SK-N-SH (cell line): ENCODE measurements at regions not wholly inside any gene's neighbourhood (a gene's known extent, or its start where the extent isn't known, plus 50 kb on each side); places are given as distances from the start of the nearest gene placed in this dataset.
A peak's percentile ranks its signal among the peaks of the same experiment; 100 is the strongest.

Experiments
- CTCF ChIA-PET: fragments of 300-600, 350-600 bp; formaldehyde crosslinking; extraction: SDS; loops from one replicate; lab custom pipeline; 2021; lab: Yijun Ruan, JAX
- POLR2A ChIA-PET: fragments of 350-600 bp; sonication (Branson Sonifier 250); formaldehyde crosslinking; extraction: SDS; loops from one replicate; lab custom pipeline; 2020; ENCODE audit warnings: antibody characterized with exemption, inconsistent platforms; lab: Yijun Ruan, JAX
- DNase-seq: peaks from one replicate; pipeline ENCODE4 v3.0.0; 2012
- H2AFZ ChIP-seq: fragments of 200-600 bp; sonication (generic); 2 replicates; pipeline ENCODE4 v1.8.1; 2016; ENCODE audit warnings: antibody characterized with exemption, mild to moderate bottlenecking, low read depth
- H3F3A ChIP-seq: fragments of 200-600 bp; sonication (generic); replicated peaks from 2 replicates; pipeline ENCODE3; 2016; ENCODE audit warnings: antibody characterized with exemption, mild to moderate bottlenecking; ENCODE audit not compliant: insufficient read depth
- H3K27ac ChIP-seq, 2 experiments: fragments of 200-500 bp in 1 of 2; fragments of 200-600 bp in 1 of 2; sonication (Bioruptor generic) in 1 of 2; sonication (generic), shearing (Covaris generic) in 1 of 2; 2 replicates each; pipeline versions ENCODE4 v1.5.1 to v1.6.1; 2014 to 2016; ENCODE audit warnings: low read depth in 2 of 2, inconsistent platforms in 1 of 2, low read length in 1 of 2, mild to moderate bottlenecking in 1 of 2, mixed read lengths in 1 of 2
- H3K27me3 ChIP-seq: fragments of 200-600 bp; sonication (generic), shearing (Covaris generic); 2 replicates; pipeline ENCODE4 v1.6.1; 2016; ENCODE audit warnings: mixed run types; ENCODE audit not compliant: insufficient read depth
- H3K36me3 ChIP-seq, 2 experiments: fragments of 200-500 bp in 1 of 2; fragments of 200-600 bp in 1 of 2; sonication (Bioruptor generic) in 1 of 2; sonication (generic) in 1 of 2; replicated peaks in 1 of 2; 2 replicates each; pipeline versions ENCODE3 to v1.5.1; 2014 to 2016; ENCODE audit warnings: low read length in 1 of 2, mild to moderate bottlenecking in 1 of 2; ENCODE audit not compliant: insufficient read depth in 2 of 2, control insufficient read depth in 1 of 2
- H3K4me1 ChIP-seq, 2 experiments: fragments of 200-500 bp in 1 of 2; fragments of 200-600 bp in 1 of 2; sonication (Bioruptor generic) in 1 of 2; sonication (generic), shearing (Covaris generic) in 1 of 2; 2 replicates each; pipeline versions ENCODE4 v1.5.1 to v1.6.1; 2014 to 2016; ENCODE audit warnings: low read depth in 1 of 2, low read length in 1 of 2, mixed run types in 1 of 2; ENCODE audit not compliant: insufficient read depth in 2 of 2, control insufficient read depth in 1 of 2
- H3K4me2 ChIP-seq: fragments of 200-600 bp; sonication (generic), shearing (Covaris generic); 2 replicates; pipeline ENCODE4 v1.6.1; 2017; ENCODE audit warnings: mixed run types
- H3K4me3 ChIP-seq, 2 experiments: fragments of 200-500 bp in 1 of 2; fragments of 200-600 bp in 1 of 2; sonication (Bioruptor generic) in 1 of 2; sonication (generic), shearing (Covaris generic) in 1 of 2; 2 replicates each; pipeline versions ENCODE4 v1.5.1 to v1.8.1; 2014 to 2016; ENCODE audit warnings: low read depth in 2 of 2, inconsistent platforms in 1 of 2, low read length in 1 of 2, mild to moderate bottlenecking in 1 of 2, mixed read lengths in 1 of 2, moderate library complexity in 1 of 2
- H3K79me2 ChIP-seq: fragments of 200-600 bp; sonication (generic); 2 replicates; pipeline ENCODE4 v1.8.1; 2017; ENCODE audit warnings: mild to moderate bottlenecking; ENCODE audit not compliant: insufficient read depth
- H3K9ac ChIP-seq: fragments of 200-600 bp; sonication (generic); 2 replicates; pipeline ENCODE4 v1.6.1; 2017; ENCODE audit warnings: mixed run types
- H3K9me2 ChIP-seq: fragments of 200-600 bp; sonication (generic); 2 replicates; pipeline ENCODE4 v1.6.1; 2017; ENCODE audit warnings: mixed run types
- H3K9me3 ChIP-seq: fragments of 200-600 bp; sonication (generic); 2 replicates; pipeline ENCODE4 v1.6.1; 2017; ENCODE audit warnings: mixed run types, mild to moderate bottlenecking, moderate library complexity
- H4K20me1 ChIP-seq: fragments of 200-600 bp; sonication (generic); 2 replicates; pipeline ENCODE4 v1.6.1; 2017; ENCODE audit warnings: mild to moderate bottlenecking, mixed run types; ENCODE audit not compliant: insufficient read depth
- EP300 ChIP-seq, 2 experiments: IDR thresholded peaks; 2 replicates each; pipeline versions ENCODE4 v1.4.0 to v1.6.1; 2012; ENCODE audit warnings: borderline replicate concordance in 1 of 2, low read depth in 1 of 2, low read length in 1 of 2
- FOSL2 ChIP-seq: IDR thresholded peaks from 2 replicates; pipeline ENCODE4 v1.4.0; 2012; ENCODE audit warnings: low read depth, mild to moderate bottlenecking, moderate library complexity, borderline replicate concordance
- IRF3 ChIP-seq: fragments of 150-350 bp; IDR thresholded peaks from 2 replicates; pipeline ENCODE4 v1.6.1; 2016; ENCODE audit warnings: mild to moderate bottlenecking, low read depth, low read length
- JUND ChIP-seq: IDR thresholded peaks from 2 replicates; pipeline ENCODE4 v1.4.0; 2012
- MEF2A ChIP-seq: IDR thresholded peaks from 2 replicates; pipeline ENCODE4 v1.4.0; 2012; ENCODE audit warnings: low read depth, borderline replicate concordance
- PBX3 ChIP-seq: IDR thresholded peaks from 2 replicates; pipeline ENCODE4; 2012
- RXRA ChIP-seq: IDR thresholded peaks from 2 replicates; pipeline ENCODE4 v1.4.0; 2012; ENCODE audit warnings: low read depth, mild to moderate bottlenecking, borderline replicate concordance
- TAF1 ChIP-seq: IDR thresholded peaks from 2 replicates; pipeline ENCODE4 v1.6.1; 2012; ENCODE audit warnings: low read depth, mild to moderate bottlenecking, low read length, moderate library complexity, borderline replicate concordance
- TCF12 ChIP-seq: IDR thresholded peaks from 2 replicates; pipeline ENCODE4 v1.4.0; 2012
- USF1 ChIP-seq: IDR thresholded peaks from 2 replicates; pipeline ENCODE4 v1.4.0; 2012; ENCODE audit warnings: low read depth, borderline replicate concordance
- USF2 ChIP-seq: fragments of 150-350 bp; IDR thresholded peaks from 2 replicates; pipeline ENCODE4 v1.6.1; 2017; ENCODE audit warnings: antibody characterized with exemption, low read length, low read depth, borderline replicate concordance
- WGBS: methylation state at CpG from one replicate; pipeline ENCODE4 v1.1.6; 2017; ENCODE audit warnings: low lambda C conversion rate; 5-methylcytosine and 5-hydroxymethylcytosine counted together

GRCh38 chr18:54736981-54737380 is 91.3 kb upstream of the RAB27B start:
- Histone ChIP-seq H3K9me2 (no peaks in the 10 kb centered on the region), H3F3A (peaks cover 39% of the 10 kb centered on the region), H2AFZ (no peak overlapping the region), H3K4me2 (no peak overlapping the region), H3K27me3 (no peaks in the 10 kb centered on the region), H3K36me3 (no peaks in the 10 kb centered on the region), H3K79me2 (no peaks in the 10 kb centered on the region), H4K20me1 (no peaks in the 10 kb centered on the region), H3K27ac (peak overlapping the region in 1 of 2 experiments; percentile 57; a peak in 1 of 4 replicates), H3K4me1 (peaks cover 0 to 4% of the 10 kb centered on the region in 2 experiments; a peak in 2 of 4 replicates), H3K4me3 (no peak overlapping the region), H3K9me3 (no peaks in the 10 kb centered on the region), H3K9ac (no peak overlapping the region)
- POLR2A ChIA-PET = no interaction called here
- no peak for TF ChIP-seq RXRA
- no peak for TF ChIP-seq USF1
- no peak for TF ChIP-seq FOSL2
- WGBS = 50% methylated on average over 1 of the region's 1 CpG
- no peak for DNase-seq
- CTCF ChIA-PET = no interaction called here

GRCh38 chr18:54737986-54738385 is 90.3 kb upstream of the RAB27B start:
- ChIA-PET CTCF (no interaction called here), POLR2A (no interaction called here)
- no peak overlapping the region for H3K4me2 ChIP-seq
- peaks cover 3 to 4% of the 10 kb centered on the region in 2 experiments; a peak in 3 of 4 replicates for H3K4me1 ChIP-seq
- H3K9me2 ChIP-seq = no peaks in the 10 kb centered on the region
- H3K27me3 ChIP-seq = no peaks in the 10 kb centered on the region
- no peak overlapping the region for H3K4me3 ChIP-seq
- peaks cover 40% of the 10 kb centered on the region for H3F3A ChIP-seq
- H2AFZ ChIP-seq = no peak overlapping the region
- H3K27ac ChIP-seq = peak overlapping the region in 1 of 2 experiments; percentile 57; a peak in 2 of 4 replicates
- H4K20me1 ChIP-seq = no peaks in the 10 kb centered on the region
- DNase-seq = no peak
- 31% methylated on average over 3 of the region's 3 CpGs for WGBS
- TF ChIP-seq USF2 (no peak), PBX3 (peak; percentile 78), TCF12 (peak; percentile 55), MEF2A (no peak), EP300 (IDR thresholded peaks at IDR 0.05; ENCODE audit: borderline replicate concordance in 1 of 2, low read depth in 1 of 2, low read length in 1 of 2) (peak in 1 of 2 experiments; percentile 35; a peak in 1 of 4 replicates), IRF3 (no peak), FOSL2 (peak; percentile 87), JUND (peak; percentile 88), TAF1 (no peak)
- H3K9ac ChIP-seq = no peak overlapping the region
- no peaks in the 10 kb centered on the region for H3K79me2 ChIP-seq
- no peaks in the 10 kb centered on the region for H3K36me3 ChIP-seq
- no peaks in the 10 kb centered on the region for H3K9me3 ChIP-seq
